HEK293T (cell line): ENCODE measurements at regions not wholly inside any gene's neighbourhood (a gene's known extent, or its start where the extent isn't known, plus 50 kb on each side); places are given as distances from the start of the nearest gene placed in this dataset.

ENCODE experiments used
- CTCF ChIA-PET: fragments of 350-600 bp; formaldehyde crosslinking; extraction: SDS; loops from one replicate; lab custom pipeline; 2021; ENCODE audit warnings: antibody characterized with exemption, inconsistent platforms; lab: Yijun Ruan, JAX
- POLR2A ChIA-PET: fragments of 350-600 bp; formaldehyde crosslinking; extraction: SDS; loops from one replicate; lab custom pipeline; 2020; ENCODE audit warnings: antibody characterized with exemption, inconsistent platforms; lab: Yijun Ruan, JAX
- DNase-seq: peaks from one replicate; pipeline ENCODE4 v3.0.0; 2012; ENCODE audit warnings: mixed read lengths; ENCODE audit errors: extremely low spot score
- ARNT ChIP-seq: fragments of 450-650 bp; IDR thresholded peaks from 2 replicates; pipeline ENCODE4 v1.6.1; 2017; ENCODE audit warnings: mild to moderate bottlenecking
- BHLHE40 ChIP-seq: fragments of 450-650 bp; IDR thresholded peaks from 2 replicates; pipeline ENCODE4 v1.6.1; 2016; ENCODE audit warnings: mild to moderate bottlenecking, moderate library complexity, borderline replicate concordance
- CTBP1 ChIP-seq: fragments of 450-650 bp; IDR thresholded peaks from 2 replicates; pipeline ENCODE4 v1.6.1; 2016; ENCODE audit warnings: borderline replicate concordance
- ELF4 ChIP-seq: fragments of 450-650 bp; IDR thresholded peaks from 2 replicates; pipeline ENCODE4 v1.6.1; 2017; ENCODE audit warnings: antibody characterized with exemption
- FOXA1 ChIP-seq: fragments of 450-650 bp; IDR thresholded peaks from 2 replicates; pipeline ENCODE4 v1.6.1; 2016; ENCODE audit warnings: mild to moderate bottlenecking
- FOXK2 ChIP-seq: fragments of 450-650 bp; IDR thresholded peaks from 2 replicates; pipeline ENCODE4 v1.6.1; 2016; ENCODE audit warnings: mild to moderate bottlenecking
- FOXM1 ChIP-seq: fragments of 450-650 bp; IDR thresholded peaks from 2 replicates; pipeline ENCODE4 v1.6.1; 2017; ENCODE audit warnings: mild to moderate bottlenecking, borderline replicate concordance
- HDGF ChIP-seq: fragments of 450-650 bp; IDR thresholded peaks from 2 replicates; pipeline ENCODE4 v1.6.1; 2017; ENCODE audit warnings: antibody characterized with exemption, borderline replicate concordance
- L3MBTL2 ChIP-seq: fragments of 450-650 bp; conservative IDR thresholded peaks from 2 replicates; pipeline ENCODE4 v1.6.1; 2016; ENCODE audit warnings: mild to moderate bottlenecking
- LEF1 ChIP-seq: fragments of 450-650 bp; IDR thresholded peaks from 2 replicates; pipeline ENCODE4 v1.6.1; 2017; ENCODE audit warnings: mild to moderate bottlenecking, borderline replicate concordance
- NFRKB ChIP-seq: fragments of 450-650 bp; IDR thresholded peaks from 2 replicates; pipeline ENCODE4 v1.6.1; 2016; ENCODE audit warnings: mild to moderate bottlenecking, moderate library complexity
- SP1 ChIP-seq: fragments of 450-650 bp; IDR thresholded peaks from 2 replicates; pipeline ENCODE4 v1.6.1; 2017
- SUZ12 ChIP-seq: fragments of 450-650 bp; IDR thresholded peaks from 2 replicates; pipeline ENCODE4 v1.6.1; 2016; ENCODE audit warnings: mild to moderate bottlenecking
- TARDBP ChIP-seq: fragments of 450-650 bp; IDR thresholded peaks from 2 replicates; pipeline ENCODE4 v1.6.1; 2016
- ZNF384 ChIP-seq: fragments of 450-650 bp; IDR thresholded peaks from 2 replicates; pipeline ENCODE4 v1.6.1; 2016
- TF ChIP-seq, protein P1 (sequence below): fragments of 450-650 bp; IDR thresholded peaks from 2 replicates; pipeline ENCODE4 v1.6.1; 2016

DNA sequence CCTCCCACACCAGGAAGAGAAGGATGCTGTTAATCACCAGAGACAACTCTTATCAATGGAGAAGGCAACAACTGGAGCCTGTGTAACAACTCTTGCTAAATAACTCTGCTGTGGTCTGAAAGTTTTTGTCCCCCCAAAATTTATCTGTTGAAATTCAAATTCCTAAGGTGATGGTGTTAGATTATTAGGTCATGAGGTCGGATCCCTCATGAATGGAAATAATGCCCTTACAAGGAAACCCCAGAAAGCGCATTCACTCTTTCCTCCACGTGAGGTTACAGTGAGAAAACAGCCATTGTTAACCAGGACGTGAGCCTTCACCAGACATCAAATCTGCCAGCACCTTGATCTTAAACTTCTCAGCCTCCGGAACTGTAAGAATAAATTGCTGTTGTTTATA, 141.9 kb upstream of the CXADR start:
- no peak for DNase-seq
- no peak for TF ChIP-seq FOXK2
- TF ChIP-seq, protein P1, sequence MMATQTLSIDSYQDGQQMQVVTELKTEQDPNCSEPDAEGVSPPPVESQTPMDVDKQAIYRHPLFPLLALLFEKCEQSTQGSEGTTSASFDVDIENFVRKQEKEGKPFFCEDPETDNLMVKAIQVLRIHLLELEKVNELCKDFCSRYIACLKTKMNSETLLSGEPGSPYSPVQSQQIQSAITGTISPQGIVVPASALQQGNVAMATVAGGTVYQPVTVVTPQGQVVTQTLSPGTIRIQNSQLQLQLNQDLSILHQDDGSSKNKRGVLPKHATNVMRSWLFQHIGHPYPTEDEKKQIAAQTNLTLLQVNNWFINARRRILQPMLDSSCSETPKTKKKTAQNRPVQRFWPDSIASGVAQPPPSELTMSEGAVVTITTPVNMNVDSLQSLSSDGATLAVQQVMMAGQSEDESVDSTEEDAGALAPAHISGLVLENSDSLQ, result no peak
- TF ChIP-seq HDGF, result no peak
- TF ChIP-seq ZNF384, result no peak
- TF ChIP-seq LEF1, result no peak
- no peak for TF ChIP-seq ARNT
- no peak for TF ChIP-seq BHLHE40
- no peak for TF ChIP-seq L3MBTL2
- no peak for TF ChIP-seq CTBP1
- TF ChIP-seq FOXM1, result no peak
- no peak for TF ChIP-seq NFRKB
- no peak for TF ChIP-seq SUZ12
- no peak for TF ChIP-seq FOXA1
- no peak for TF ChIP-seq SP1
- no peak for TF ChIP-seq TARDBP
- TF ChIP-seq ELF4, result no peak
- ChIA-PET POLR2A (no interaction called here), CTCF (no interaction called here)

DNA sequence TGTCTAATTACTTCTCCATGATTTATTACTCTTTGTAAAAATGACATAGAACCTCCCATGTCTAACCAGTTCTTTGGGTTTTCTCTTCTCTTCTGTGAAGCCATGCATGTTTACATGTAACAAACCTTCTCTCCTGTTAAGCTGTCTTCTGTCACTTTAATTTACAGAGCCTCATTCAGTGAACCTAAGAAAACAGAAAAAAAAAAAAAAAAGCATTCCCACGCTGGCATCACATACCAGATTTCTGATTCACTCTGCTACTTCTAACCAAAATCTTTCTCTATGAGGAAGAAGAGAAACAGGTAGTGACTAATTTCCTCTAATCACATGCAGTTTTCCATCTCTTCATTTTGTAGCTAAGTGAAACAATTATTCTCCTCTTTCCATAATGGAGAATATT, 141.4 kb upstream of the CXADR start:
- POLR2A ChIA-PET, result no interaction called here
- CTCF ChIA-PET, result interaction anchor here (0.7 kb wide), 1 partner anchor 183 kb away, joined by 6 read pairs; no protein-coding TSS in a partner anchor
- no peak for DNase-seq
- TF ChIP-seq, protein P1, result peak; percentile 60
- TF ChIP-seq L3MBTL2 (no peak), ZNF384 (0 out of 2 replicates have a peak, but pooled peaks have one; percentile 18)

DNA sequence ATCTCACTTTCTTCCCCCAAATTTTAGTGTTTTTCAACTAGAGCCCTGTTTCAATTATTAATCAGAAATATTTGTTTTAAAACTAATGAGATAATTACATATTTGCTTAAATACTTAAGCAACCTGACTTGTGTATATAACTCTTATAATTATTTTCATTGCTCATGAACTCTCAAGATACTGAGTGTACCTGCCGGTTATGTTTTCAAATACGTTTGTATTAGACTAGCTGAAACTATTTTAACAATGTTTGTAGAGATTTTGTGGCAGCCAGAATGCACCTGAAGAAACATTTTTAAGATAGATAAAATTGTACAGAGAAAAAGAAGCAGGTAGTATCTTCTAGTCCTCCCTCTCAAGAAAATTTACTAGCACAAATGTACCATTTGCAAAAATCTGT, 140.6 kb upstream of the CXADR start:
- no peak for DNase-seq
- ChIA-PET CTCF (interaction anchor here (0.7 kb wide), 1 partner anchor 183 kb away, joined by 6 read pairs; no protein-coding TSS in a partner anchor), POLR2A (no interaction called here)
- no peak for TF ChIP-seq SP1
- TF ChIP-seq, protein P1, result no peak
- TF ChIP-seq FOXM1, result no peak
- no peak for TF ChIP-seq HDGF
- no peak for TF ChIP-seq ZNF384
- no peak for TF ChIP-seq ARNT
- TF ChIP-seq CTBP1, result no peak
- TF ChIP-seq NFRKB, result no peak
- TF ChIP-seq L3MBTL2, result no peak
- no peak for TF ChIP-seq LEF1
- TF ChIP-seq TARDBP, result no peak

DNA sequence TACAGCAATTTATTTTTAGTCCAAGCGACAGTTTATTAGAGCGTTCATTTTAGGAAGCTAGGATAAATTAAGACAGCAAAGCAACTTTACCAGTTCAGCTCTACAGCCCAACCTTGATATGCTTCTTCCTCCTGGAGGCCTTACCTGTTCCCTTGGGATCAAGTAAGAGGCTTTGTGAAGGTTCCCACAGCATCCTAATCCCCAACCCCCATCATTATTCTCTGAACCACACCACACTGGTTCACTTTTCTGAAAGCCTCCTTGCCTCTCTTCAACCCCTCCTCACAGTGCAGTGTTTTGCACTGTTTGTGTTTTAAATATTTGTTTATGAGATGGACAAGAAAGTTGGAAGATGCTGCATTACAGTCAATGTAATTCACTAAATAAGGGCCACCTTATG, 126.3 kb upstream of the CXADR start:
- ChIA-PET CTCF (interaction anchor here (0.6 to 3.4 kb wide), 6 partner anchors 14 to 539 kb away, joined by 3 to 24 read pairs (median 6); no protein-coding TSS in a partner anchor), POLR2A (interaction anchor here (1.3 kb wide), 1 partner anchor 125 kb away, joined by 4 read pairs; no protein-coding TSS in a partner anchor)
- no peak for TF ChIP-seq SP1
- no peak for TF ChIP-seq FOXM1
- TF ChIP-seq L3MBTL2, result no peak
- TF ChIP-seq ELF4, result no peak
- no peak for TF ChIP-seq ARNT
- no peak for TF ChIP-seq LEF1
- TF ChIP-seq, protein P1, result no peak
- TF ChIP-seq NFRKB, result no peak
- TF ChIP-seq SUZ12, result no peak
- TF ChIP-seq BHLHE40, result no peak
- DNase-seq, result no peak

DNA sequence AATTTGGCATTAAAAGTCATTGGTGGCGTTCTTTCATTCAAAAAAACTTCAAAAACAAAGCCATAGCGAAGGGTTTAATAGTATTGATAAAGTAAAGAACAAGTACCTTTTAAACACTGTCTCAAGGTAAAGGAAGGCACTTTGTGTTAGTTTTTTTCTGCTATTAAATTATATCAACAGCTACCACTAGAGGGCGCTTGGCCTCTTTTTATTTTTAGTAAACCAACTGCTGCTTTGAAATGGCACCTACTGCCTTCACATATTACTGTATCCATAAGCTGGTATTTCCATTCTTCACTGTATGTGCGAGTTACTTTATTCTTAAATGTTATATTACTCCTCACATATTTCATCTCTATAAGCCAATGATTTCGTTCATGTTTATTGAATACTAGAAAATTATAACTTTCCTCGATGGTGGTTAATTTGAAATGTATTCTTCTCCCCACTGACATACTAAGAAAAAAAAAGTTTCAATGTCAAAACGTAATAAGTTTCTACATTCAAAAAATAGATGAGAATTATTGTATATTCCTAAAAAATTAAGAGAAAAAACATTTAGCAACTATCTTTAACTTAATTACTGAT, 125.7 kb upstream of the CXADR start:
- CTCF ChIA-PET, result interaction anchor here (0.6 to 3.4 kb wide), 8 partner anchors 14 to 538 kb away, joined by 3 to 24 read pairs (median 4); no protein-coding TSS in a partner anchor
- TF ChIP-seq SP1 (no peak), ZNF384 (peak; percentile 39; the same call in 1 of the 2 replicates)
- peak; percentile 62 for DNase-seq
- POLR2A ChIA-PET, result interaction anchor here (1.3 kb wide), 1 partner anchor 125 kb away, joined by 4 read pairs; no protein-coding TSS in a partner anchor

DNA sequence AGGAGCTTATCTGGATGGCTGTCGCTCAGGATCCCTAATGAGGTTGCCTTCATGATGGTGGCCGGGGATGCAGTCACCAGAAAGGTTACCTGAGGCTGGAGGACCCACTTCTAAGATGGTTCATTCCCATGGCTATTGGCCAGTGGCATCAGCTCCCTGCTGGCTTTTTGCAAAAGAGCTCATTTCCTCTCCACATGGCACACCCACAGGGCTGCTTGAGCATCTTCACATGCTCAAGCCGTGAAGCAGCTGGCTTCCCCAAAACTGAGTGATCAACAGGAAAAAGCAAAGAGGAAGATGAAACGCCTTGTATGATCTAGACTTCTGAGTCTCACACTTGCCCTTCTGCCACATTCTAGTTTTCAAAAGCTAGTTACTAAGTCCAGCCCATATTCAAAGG, 124.6 kb upstream of the CXADR start:
- ChIA-PET CTCF (interaction anchor here (1.9 to 3.4 kb wide), 2 partner anchors 166 to 197 kb away, joined by 9 to 24 read pairs; no protein-coding TSS in a partner anchor), POLR2A (no interaction called here)
- TF ChIP-seq LEF1 (no peak), HDGF (no peak), FOXK2 (no peak), ARNT (no peak), FOXA1 (no peak)
- TF ChIP-seq, protein P1, result no peak
- no peak for DNase-seq
